GM12864 (cell line): ENCODE measurements at regions not wholly inside any gene's neighbourhood (a gene's known extent, or its start where the extent isn't known, plus 50 kb on each side); places are given as distances from the start of the nearest gene placed in this dataset.

Source experiments
- DNase-seq: peaks from one replicate; pipeline ENCODE4 v3.0.0-alpha.2; 2011; ENCODE audit warnings: low read depth
- H3K4me3 ChIP-seq: 2 replicates; pipeline ENCODE4 v1.5.1; 2011; ENCODE audit warnings: mild to moderate bottlenecking, low read depth, low read length, control low read depth
- TF ChIP-seq, protein P1 (sequence below): IDR thresholded peaks from 2 replicates; pipeline ENCODE4 v1.5.1; 2011; ENCODE audit warnings: low read depth, mild to moderate bottlenecking, moderate library complexity, low read length, control low read depth, inconsistent platforms; ENCODE audit errors: missing control alignments

- TF ChIP-seq, protein P1, sequence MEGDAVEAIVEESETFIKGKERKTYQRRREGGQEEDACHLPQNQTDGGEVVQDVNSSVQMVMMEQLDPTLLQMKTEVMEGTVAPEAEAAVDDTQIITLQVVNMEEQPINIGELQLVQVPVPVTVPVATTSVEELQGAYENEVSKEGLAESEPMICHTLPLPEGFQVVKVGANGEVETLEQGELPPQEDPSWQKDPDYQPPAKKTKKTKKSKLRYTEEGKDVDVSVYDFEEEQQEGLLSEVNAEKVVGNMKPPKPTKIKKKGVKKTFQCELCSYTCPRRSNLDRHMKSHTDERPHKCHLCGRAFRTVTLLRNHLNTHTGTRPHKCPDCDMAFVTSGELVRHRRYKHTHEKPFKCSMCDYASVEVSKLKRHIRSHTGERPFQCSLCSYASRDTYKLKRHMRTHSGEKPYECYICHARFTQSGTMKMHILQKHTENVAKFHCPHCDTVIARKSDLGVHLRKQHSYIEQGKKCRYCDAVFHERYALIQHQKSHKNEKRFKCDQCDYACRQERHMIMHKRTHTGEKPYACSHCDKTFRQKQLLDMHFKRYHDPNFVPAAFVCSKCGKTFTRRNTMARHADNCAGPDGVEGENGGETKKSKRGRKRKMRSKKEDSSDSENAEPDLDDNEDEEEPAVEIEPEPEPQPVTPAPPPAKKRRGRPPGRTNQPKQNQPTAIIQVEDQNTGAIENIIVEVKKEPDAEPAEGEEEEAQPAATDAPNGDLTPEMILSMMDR: no peak
- no peak for DNase-seq
- H3K4me3 ChIP-seq: no peak overlapping the region
These were observed 65.3 kb downstream of the CPN2 start for GRCh38 chr3:194285850-194286197.

- TF ChIP-seq, protein P1: no peak
- DNase-seq: no peak
- no peak overlapping the region for H3K4me3 ChIP-seq
These were observed 64.6 kb downstream of the CPN2 start for GRCh38 chr3:194286375-194287146.

GRCh38 chr3:194287374-194287773, 63.8 kb downstream of the CPN2 start:
- no peak for DNase-seq
- TF ChIP-seq, protein P1: no peak
- H3K4me3 ChIP-seq: no peak overlapping the region

DNA sequence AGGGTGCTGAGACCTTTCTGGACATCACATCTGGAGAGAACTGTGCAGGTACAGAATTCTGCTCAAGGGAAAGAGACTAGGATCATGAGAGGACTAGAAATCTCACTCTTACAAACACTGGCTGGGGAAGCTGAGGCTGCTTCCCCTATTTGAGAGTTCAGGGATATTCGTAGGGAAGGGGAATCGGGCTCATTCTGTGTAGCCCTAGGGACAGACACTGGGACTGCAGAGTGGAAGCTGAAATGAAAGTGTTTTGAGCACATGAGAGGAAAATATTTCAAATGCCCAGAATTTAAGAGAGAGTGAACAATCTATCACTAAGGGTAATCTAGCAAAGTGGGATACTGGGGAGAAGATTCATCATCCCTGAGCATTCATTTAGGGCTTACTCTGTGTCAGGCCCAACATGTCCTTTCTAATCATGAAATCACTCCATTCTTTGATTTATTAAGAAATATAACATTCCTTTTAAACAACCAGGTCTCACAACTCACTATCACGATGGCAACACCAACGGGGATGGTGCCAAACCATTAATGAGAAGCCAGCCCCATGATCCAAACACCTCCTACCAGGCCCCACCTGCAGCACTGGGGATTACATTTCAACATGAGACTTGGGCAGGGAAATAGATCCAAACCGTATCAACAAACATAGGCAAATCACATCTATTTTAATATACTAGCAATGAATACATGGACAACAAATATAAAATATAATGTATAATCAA, 63.0 kb downstream of the CPN2 start:
- no peak overlapping the region for H3K4me3 ChIP-seq
- TF ChIP-seq, protein P1: no peak
- no peak for DNase-seq
